Stimulated activated CD8-positive, alpha-beta memory T cell treated with anti-CD3 and anti-CD28 coated beads, Interleukin-12 subunit alpha, Interleukin-12 subunit beta, amount 100 ng/mL, for 4 hours (primary cell): ENCODE measurements at regions not wholly inside any gene's neighbourhood (a gene's known extent, or its start where the extent isn't known, plus 50 kb on each side); places are given as distances from the start of the nearest gene placed in this dataset.
"Not testable (repeated sequence)": the region's sequence is repeated elsewhere in the genome, so short reads cannot be mapped to it uniquely, and the experiment has no call there.

Source experiments
- DNase-seq: peaks from one replicate; pipeline ENCODE4 v3.0.0-alpha.2; 2020; ENCODE audit warnings: low read depth

DNA sequence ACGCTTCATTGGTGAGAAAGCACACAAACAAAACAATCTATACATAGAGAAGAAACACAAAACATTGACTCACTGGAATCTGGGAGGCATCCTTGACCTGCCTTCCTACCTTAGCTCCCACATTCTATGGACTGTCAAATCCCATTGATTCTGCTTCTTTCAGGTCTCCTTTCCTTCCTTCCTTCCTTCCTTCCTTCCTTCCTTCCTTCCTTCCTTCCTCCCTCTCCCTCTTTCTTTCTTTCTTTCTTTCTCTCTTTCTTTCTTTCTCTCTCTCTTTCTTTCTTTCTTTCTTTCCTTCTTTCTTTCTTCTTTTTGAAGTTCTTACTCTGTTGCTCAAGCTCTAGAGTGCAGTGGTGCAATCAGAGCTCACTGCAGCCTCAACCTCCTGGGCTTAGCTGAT, 108.0 kb upstream of the SGK1 start:
- DNase-seq, result not testable (repeated sequence)

DNA sequence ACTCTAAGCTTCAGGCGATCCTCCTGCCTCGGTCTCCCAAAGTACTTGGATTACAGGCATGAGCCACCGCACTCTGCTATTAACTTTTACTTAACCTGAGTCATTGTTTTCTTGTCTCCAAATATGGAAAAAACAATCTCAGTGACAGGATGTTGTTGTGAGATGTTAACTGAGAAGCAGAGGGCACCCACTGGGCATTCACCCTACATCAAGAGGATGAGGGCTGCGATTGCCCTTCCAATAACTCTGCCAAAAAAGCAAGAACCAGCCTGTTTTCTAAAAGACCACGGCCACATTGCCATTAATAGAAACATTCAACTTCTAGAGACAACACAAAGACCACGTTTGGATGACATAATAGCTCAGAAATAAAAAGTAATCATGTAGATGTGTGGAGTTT, 107.6 kb upstream of the SGK1 start:
- no peak for DNase-seq

DNA sequence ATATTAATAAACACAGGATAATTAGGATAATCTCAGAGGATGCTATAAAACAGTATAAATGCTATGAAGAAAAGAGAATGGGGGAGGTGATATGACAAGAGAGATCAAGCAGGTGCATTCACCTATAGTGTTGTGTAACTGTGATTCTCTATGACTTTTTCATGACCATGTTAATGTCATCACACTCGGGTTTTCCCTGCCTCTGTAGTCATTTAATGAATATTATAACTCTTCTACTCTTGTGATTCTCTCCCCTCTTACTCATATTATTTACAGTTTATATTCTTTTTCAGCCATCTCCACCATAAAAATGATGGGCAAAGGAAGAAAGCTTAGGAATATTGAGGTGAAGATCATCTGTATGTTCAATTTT, 106.9 kb upstream of the SGK1 start:
- no peak for DNase-seq

DNA sequence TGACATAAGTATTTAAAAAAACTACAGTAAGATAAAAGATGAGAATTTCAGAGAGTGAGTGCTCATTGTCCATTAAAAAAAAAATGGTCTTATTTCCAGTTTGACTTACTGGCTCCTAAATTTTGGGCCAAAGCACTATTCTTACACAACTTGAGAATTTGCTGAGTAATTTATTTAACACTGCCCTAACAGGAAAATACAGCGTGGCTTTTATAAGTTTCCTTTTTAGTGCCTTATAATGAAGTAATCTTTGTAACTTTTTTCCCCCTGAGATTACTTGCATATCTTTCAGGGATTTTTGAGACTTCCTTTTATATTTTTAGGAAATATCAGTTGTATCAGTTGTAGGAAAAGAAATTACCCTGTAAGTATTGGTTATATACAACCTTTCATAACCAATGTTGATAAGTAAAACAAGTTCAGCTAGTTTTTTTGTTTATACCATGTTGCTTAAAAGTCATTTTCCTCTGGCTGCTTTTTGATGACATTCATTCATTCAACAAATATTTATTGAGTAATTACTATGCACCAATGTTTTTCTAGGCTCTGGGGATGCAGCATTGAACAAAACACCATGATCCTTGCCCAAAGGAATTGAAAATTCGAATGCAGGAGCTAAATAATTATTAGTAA, 106.4 kb upstream of the SGK1 start:
- DNase-seq, result no peak

DNA sequence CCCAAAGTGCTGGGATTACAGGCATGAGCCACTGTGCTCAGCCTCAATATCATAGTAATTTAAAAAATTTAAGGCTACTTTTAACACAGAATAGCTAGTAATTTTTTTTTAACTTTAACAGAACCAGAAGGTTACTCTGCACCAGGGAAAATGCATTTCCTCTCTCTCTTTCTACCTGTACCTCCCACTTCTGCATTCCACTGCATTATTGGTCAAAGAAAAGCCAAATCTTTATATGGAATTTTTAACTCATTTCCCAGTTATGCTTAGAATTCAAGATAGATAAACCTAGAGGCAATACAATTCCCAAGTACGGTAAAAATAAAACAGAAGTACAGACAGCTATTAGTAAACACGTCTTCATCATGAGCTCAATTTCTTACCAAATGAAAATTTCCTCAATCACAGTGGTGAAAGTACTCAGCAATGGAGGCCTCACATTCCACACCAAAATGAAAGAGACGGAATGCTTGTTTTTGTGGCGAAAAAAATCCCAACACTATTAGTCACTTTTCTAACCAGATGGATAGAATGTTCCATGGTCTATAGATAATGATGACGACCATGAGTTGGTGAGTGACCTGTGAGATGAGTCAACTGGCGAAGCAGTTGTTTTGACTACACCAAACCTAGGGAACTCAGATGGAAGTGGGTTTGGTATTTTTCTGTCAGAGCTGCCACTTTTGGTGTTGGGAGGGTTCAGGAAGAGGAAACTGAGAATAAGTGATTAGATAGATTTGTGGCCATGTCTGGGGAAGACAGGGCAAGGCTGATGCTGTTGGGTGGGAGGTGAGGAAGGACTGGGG, 104.7 kb upstream of the SGK1 start:
- DNase-seq, result no peak

DNA sequence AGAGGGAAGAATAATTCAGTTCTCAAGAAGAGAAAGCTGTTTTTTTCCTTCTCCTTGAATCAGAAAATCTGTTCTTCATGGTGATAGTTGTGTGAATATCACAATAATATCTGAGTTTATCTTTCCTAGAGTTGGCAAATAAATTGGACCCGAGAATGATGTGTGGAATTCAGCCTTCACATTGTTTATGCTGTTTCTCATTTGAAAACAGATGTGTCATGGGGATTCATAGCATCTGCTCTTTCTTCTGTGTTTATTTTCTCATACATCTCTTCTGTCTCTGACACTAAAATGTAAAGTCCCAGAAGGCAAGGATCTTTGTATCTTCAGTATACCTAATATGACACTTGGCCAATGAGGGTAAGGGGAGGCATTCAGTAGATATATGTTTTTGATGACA, 103.6 kb upstream of the SGK1 start:
- no peak for DNase-seq

DNA sequence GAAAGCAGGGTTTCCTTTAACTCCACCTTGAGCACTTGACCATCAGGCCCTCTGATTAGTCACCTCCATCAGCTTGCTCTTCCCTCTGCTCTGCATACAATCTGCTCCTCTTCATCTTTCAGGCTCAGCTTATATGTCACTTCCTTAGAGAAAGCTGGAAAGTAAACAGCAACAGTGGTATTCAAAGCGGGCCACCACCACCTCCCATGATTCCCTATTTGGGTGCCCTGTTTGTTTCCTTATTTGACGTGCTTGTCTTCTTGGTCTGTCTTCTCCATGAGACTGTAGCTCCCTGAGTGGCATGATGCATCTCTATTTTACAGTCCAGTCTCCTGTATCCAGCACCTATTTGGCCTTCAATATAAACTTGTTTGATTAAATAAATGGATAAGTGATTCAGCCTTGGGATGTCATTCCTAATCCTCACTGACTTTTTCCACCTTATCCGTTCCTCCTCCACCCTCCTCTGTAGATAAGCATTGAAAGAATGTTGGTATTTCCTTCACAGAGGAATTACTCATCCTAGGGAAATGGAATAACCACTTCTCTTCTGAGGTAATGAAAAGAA, 102.8 kb upstream of the SGK1 start:
- no peak for DNase-seq

DNA sequence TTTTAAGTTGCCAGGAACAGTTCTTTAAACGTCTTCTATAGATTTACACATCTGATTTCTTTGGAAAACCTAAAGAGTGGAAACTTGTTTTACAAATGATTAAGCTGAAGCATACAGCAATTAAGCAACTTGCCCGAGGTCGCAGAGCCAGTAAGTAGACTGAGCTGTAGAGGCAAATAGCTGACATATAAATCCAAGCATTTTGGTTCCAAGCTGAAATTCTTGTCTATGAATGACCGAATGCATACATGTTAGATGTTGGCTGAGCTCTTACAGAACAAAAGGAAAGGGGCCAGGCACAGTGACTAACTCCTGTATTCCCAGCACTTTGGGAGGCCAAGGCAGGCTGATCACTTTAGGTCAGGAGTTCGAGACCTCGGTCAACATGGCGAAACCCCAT, 101.8 kb upstream of the SGK1 start:
- no peak for DNase-seq

DNA sequence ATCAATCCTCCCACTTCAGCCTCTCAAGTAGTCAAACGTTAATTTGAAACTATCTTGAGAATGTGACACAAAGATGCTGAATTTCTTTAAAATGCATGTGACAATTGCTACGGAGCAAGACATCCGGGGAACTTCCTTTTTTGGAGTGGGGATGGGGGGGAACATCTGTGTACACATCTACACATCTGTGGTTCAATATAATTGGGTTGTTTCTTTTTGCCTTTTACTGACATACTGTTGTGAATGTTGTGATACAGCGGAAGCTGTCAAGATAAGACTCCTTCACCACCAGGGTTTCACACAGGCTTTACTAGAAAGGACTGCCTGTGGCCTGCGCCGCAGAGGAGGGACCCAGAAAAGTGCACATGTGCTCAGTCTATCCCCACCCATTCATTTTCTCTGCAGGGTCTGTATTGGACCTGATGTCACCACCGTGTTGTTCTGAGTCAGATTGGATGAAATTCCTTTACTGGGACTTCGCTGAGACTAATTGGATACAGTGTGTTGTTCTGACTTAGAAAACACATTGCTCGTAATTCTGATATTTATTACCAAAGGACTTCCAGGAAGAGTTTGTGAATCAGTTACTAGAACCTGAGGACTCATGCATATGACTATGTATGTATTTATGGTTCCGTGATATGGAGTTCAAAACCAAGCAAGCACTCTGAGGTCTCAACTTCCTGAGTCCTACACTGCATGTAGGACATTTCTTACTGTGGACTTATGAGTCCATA, 98.7 kb upstream of the SGK1 start:
- no peak for DNase-seq

DNA sequence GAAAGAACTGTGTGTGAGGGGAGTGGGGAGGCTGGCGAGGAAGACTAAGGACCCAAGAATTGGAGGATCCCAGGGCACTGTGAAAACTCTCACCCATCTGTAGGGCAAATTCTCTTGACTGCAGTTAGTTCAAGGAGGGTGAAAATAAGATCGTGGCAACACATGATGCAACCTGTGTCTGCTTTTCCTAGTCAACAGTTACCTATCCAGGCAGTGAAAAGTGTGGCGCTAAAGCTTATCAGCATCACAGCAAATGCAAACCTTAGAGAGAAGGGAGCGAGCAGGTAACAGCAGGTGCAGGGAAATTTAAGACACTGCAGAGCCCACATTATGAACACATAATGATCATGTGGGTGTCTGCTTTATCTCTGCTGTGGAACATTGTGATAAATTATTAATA, 97.7 kb upstream of the SGK1 start:
- DNase-seq, result no peak

DNA sequence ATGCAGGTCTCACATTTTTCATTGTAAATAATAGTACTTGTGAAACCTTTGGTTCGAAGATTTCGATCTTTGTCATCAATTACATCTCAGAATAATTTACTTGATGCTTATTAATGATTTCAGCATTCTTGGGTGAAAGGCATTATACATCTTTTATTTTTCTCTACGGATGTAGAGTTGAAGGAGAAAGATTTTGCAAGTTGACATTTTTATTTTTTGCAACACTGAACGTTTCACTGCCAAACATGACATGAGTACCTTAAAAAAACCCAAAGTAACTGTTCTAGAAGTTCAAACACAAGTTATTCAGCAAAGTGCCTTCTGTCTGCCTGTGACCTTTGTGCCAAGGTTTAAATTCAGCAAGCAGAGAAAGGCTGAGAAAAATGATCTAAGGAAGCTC, 97.3 kb upstream of the SGK1 start:
- no peak for DNase-seq

DNA sequence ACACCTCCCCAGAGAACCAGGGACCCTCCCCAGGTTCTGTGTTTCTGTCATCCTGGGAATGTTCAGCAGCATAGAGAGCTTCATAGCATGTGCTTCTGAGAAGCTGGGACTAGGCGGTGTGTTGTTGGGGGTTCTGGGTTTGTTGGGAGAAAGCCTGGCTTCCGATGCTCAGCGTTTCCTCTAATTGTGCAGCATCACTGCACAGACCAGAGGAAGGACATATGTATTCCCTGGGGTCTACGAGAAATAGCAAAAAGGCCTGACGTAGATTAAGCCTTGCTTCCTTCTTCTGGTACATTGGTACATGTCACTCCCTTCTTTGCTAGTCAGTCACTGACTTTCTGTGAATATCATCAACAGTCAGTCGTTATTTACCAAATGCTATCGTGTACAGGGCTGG, 96.9 kb upstream of the SGK1 start:
- no peak for DNase-seq

DNA sequence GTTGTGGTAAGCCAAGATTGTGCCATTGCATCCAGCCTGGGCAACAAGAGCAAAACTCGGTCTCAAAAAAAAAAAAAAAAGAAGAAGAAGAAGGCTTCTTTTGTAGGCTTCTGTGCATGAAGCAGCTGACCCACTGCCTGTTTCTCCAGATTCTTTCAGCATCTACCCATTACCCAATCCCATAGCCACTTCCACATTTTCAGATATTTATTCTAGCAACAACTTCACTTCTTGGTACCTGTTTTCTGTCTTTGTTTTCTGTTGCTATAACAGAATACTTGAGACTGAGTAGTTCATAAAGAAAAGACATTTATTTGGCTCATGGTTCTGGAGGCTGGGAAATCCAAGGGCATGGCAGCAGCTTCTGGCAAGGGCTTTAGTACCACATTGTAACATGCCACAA, 95.3 kb upstream of the SGK1 start:
- DNase-seq, result no peak

DNA sequence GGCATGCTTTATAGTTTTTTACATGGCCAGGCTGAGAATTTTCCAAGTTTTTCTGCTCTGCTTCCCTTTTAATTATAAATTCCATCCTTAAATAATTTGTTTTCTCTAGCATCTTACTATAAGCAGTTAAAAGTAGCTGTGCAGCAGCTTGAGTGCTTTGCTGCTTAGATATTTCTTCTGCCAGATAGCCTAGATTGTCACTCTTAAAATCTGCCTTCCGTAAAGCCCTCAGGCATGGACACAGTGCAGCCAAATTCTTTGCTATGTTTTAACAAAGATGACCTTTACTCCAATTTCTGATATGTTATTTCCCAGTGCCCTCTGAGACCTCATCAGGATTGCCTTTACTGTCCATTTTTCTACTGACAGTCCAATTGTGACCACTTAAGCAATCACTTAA, 92.6 kb upstream of the SGK1 start:
- no peak for DNase-seq

DNA sequence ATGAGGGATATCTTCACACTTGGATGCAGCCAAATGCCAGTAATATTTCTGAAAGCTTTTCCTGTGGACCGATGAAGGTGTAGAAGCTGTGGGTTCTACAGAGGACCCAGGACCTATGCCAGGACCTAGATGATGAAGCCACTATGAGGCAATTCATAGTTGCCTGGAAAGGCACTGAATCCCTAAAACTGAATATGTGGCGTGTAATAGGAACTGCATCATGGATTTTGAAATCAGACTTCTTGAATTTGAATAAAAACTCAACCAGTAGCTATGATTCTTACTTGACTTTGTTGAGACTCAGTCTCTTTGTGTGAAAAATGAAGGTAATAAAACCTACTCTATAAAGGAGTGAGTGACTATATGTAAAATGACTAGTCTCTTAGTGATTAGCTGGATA, 89.9 kb upstream of the SGK1 start:
- DNase-seq, result no peak

DNA sequence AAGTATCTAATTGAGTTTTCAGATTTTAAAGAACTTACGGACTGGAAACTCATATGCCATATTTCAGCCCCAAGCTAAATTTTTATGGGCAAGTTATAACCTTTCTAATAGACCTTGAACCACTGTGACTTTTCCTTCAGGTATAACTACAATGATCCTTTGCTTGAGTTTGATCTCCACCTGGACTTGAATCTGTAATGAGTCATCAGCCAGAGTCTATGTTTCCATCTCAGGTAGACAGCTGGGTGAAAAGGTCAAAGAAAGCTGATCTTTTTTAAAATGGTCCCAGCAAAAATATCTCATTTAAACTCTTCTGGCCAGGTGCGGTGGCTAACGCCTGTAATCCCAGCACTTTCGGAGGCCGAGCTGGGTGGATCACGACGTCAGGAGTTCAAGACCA, 88.4 kb upstream of the SGK1 start:
- no peak for DNase-seq

DNA sequence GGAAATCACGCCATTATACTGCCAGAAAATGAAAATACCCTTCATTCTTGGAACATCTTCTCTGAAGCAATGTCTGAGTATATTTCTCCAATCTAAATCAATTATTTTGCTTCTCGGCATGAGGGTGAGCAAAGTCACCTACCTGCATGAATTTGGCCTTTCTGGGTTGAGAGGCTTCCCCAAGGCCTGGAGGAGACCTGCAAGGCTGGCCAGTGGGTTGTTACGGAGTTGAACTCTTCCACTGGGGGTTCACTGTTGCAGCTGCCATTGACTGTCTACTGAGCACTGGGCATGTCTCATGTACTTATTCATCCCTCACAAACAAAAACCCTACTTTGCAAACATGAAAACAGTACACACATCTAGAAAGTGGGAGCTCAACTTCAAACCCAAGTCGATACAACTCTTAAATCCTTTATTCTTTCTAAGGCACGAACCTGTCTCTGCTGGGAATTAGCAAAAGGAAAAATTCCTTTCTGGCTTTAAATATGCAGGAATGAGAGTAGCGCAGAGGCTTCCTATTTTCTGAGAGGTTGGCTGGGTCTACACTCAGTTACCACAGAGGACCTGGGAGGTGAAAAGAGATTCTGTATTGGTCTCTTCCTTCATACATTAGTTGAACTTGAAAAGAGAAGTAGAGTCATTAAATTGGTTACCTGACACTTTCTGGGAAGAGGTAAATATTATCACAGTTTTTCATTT, 87.6 kb upstream of the SGK1 start:
- DNase-seq, result no peak

DNA sequence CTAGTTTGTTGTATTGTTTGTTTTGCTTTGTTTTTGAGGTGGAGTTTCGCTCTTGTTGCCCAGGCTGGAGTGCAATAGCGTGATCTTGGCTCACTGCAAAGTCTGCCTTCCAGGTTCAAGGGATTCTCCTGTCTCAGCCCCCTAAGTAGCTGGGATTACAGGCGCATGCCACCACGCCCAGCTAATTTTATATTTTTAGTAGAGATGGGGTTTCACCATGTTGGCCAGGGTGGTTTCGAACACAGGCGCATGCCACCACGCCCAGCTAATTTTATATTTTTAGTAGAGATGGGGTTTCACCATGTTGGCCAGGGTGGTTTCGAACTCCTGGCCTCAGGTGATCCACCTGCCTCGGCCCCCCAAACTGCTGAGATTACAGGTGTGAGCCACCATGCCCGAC, 85.4 kb upstream of the SGK1 start:
- not testable (repeated sequence) for DNase-seq

DNA sequence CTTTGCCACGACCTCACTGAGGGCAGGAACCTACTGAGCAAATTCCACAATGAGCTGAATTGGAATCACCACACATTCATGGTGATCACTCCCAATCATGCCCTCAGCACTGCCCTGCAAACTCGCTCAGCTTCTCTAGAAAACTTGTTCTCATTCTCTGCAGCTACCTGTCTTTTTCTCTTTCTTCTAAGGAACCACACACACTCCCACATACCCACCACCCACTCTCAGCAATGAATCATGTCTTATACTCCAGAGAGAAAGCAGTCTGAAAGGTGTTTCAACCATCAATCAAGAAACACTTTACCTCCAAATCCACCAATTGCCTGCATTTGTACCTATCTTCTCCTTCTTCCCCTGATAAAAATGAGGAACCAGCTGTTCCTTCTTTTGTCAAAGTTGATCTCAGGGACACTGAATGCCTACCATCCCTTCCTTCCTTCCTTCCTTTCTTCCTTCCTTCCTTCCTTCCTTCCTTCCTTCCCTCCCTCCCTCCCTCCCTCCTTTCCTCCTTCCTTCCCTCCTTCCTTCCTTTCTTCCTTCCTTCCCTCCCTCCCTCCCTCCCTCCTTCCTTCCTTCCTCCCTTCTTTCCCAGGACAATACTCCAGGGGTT, 84.6 kb upstream of the SGK1 start:
- no peak for DNase-seq

DNA sequence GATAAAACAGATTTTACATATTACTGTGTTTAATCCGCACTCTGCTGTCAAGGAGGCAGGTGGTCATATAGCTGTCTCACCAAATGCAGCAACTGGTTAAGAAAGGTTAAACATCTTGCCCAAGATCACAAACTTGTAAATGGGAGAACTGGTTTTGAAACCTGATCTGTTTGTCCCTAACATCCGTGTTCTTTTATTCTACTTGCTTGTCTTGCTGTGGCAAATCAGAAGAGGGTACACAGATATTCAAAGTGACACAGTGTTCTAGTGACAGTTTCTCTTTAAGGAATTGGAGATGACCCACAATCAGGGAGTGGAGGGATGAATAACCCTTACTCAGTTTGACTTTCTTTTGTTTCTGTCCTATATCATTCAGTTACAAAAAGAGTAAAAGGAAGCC, 83.0 kb upstream of the SGK1 start:
- no peak for DNase-seq

DNA sequence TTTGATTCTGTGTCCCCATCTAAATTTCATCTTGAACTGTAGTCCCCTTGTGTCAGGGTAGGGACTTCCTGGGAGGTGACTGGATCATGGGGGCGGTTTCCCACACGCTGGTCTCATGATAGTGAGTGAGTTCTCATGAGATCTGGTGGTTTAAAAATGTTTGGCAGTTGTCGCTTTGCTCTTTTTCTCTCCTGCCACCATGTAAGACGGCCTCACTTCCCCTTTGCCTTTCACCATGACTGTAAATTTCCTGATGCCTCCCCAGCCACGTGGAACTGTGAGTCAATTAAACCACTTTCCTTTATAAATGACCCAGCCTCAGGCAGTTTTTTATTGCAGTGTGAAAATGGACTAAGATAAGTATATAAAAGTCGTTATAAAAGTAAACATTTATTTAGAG, 80.5 kb upstream of the SGK1 start:
- DNase-seq, result no peak

DNA sequence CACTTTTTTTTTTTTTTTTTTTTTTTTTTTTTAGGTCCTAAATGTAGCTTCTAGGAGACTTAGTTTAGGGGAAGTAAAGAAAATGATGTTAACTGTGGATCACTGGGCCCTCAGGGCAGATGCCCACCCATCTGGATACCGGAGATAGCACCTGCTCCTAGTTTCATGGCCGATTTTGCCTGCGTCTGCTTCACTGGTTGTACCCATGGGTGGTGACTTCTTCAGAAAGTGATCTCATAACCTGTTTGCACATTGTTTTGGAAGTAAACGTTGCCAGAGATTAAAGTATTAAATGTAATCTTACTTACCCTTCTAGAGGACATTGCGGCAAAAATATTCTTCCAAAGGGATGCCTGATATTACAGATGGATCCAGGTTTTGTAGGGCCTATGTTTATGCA, 79.8 kb upstream of the SGK1 start:
- DNase-seq, result no peak
